ENCODE measurements at regions not wholly inside any gene's neighbourhood (a gene's known extent, or its start where the extent isn't known, plus 50 kb on each side); places are given as distances from the start of the nearest gene placed in this dataset.
A peak's percentile ranks its signal among the peaks of the same experiment; 100 is the strongest.

- intact Hi-C loops (cut with DNase I): loop anchor here (10.0 kb wide), 1 partner anchor 156 kb away; no protein-coding TSS in a partner anchor
- no peak overlapping the region for H3K4me3 ChIP-seq (replicated peaks in 1 of 3)
- 53 to 91% methylated on average over 4 of the region's 4 CpGs for WGBS, 2 donors
- no peaks in the 10 kb centered on the region for H3K4me1 ChIP-seq
- H3K9me3 ChIP-seq: no peaks in the 10 kb centered on the region
- H3K27me3 ChIP-seq: no peaks in the 10 kb centered on the region
- DNase-seq: no peak
- no peak overlapping the region for H3K27ac ChIP-seq
- H3K36me3 ChIP-seq: no peaks in the 10 kb centered on the region
- no peak for TF ChIP-seq CTCF (IDR thresholded peaks at IDR 0.05)
- TF ChIP-seq POLR2A (IDR thresholded peaks at IDR 0.05): no peak
Measured at GRCh38 chr1:25038699-25039098, 108.6 kb upstream of the RUNX3 start.

GRCh38 chr1:25037174-25038074 lies 107.3 kb upstream of the RUNX3 start:
- 66 to 68% methylated on average over 9 to 11 of the region's 11 CpGs for WGBS, 2 donors
- intact Hi-C loops (cut with DNase I): loop anchor here (10.0 kb wide), 1 partner anchor 157 kb away; no protein-coding TSS in a partner anchor
- H3K27me3 ChIP-seq: no peaks in the 10 kb centered on the region
- H3K36me3 ChIP-seq: no peaks in the 10 kb centered on the region
- peak in 3 of 6 experiments; percentile 7 to 32 (median 28) for TF ChIP-seq CTCF (IDR thresholded peaks at IDR 0.05)
- no peak for TF ChIP-seq POLR2A (IDR thresholded peaks at IDR 0.05)
- no peak overlapping the region for H3K4me3 ChIP-seq (replicated peaks in 1 of 3)
- DNase-seq: no peak
- H3K9me3 ChIP-seq: no peaks in the 10 kb centered on the region
- H3K4me1 ChIP-seq: no peaks in the 10 kb centered on the region
- no peak overlapping the region for H3K27ac ChIP-seq

GRCh38 chr1:25036117-25036546 lies 106.1 kb upstream of the RUNX3 start:
- H3K27ac ChIP-seq: no peak overlapping the region
- no peaks in the 10 kb centered on the region for H3K9me3 ChIP-seq
- H3K36me3 ChIP-seq: no peaks in the 10 kb centered on the region
- 92 to 96% methylated on average over 3 of the region's 3 CpGs for WGBS, 2 donors
- no peak for DNase-seq
- intact Hi-C loops (cut with DNase I): loop anchor here (10.0 kb wide), 1 partner anchor 159 kb away; no protein-coding TSS in a partner anchor
- no peak overlapping the region for H3K4me3 ChIP-seq (replicated peaks in 1 of 3)
- no peaks in the 10 kb centered on the region for H3K27me3 ChIP-seq
- TF ChIP-seq POLR2A (IDR thresholded peaks at IDR 0.05) (no peak), CTCF (IDR thresholded peaks at IDR 0.05) (no peak)
- no peaks in the 10 kb centered on the region for H3K4me1 ChIP-seq

GRCh38 chr1:25035523-25036116 lies 105.5 kb upstream of the RUNX3 start:
- no peaks in the 10 kb centered on the region for H3K9me3 ChIP-seq
- no peaks in the 10 kb centered on the region for H3K27me3 ChIP-seq
- H3K27ac ChIP-seq: no peak overlapping the region
- 100% methylated on average over 1 of the region's 1 CpG for WGBS, 2 donors
- no peak for DNase-seq
- H3K4me3 ChIP-seq (replicated peaks in 1 of 3): no peak overlapping the region
- H3K36me3 ChIP-seq: no peaks in the 10 kb centered on the region
- no peaks in the 10 kb centered on the region for H3K4me1 ChIP-seq
- TF ChIP-seq CTCF (IDR thresholded peaks at IDR 0.05): no peak
- no peak for TF ChIP-seq POLR2A (IDR thresholded peaks at IDR 0.05)
- intact Hi-C loops (cut with DNase I): loop anchor here (10.0 kb wide), 1 partner anchor 159 kb away; no protein-coding TSS in a partner anchor

Measured in thyroid gland (tissue), 4 donors.